ENCODE measurements at regions not wholly inside any gene's neighbourhood (a gene's known extent, or its start where the extent isn't known, plus 50 kb on each side); places are given as distances from the start of the nearest gene placed in this dataset.

GRCh38 chr2:19536136-19536535 lies 177.7 kb upstream of the OSR1 start:
- TF ChIP-seq SIN3A (IDR thresholded peaks at IDR 0.05; ENCODE audit: borderline replicate concordance, insufficient read depth, low read length) (no peak), POLR2AphosphoS5 (IDR thresholded peaks at IDR 0.05; ENCODE audit: low read depth, low read length) (no peak), TAF1 (IDR thresholded peaks at IDR 0.05; ENCODE audit: borderline replicate concordance, insufficient read depth, low read length) (no peak), FOXP2 (optimal IDR thresholded peaks at IDR 0.05; ENCODE audit: borderline replicate concordance, extremely low read depth, extremely low read length, insufficient read depth) (no peak), REST (IDR thresholded peaks at IDR 0.05; ENCODE audit: insufficient read depth in 1 of 2, low read depth in 2 of 2, low read length in 2 of 2) (no peak)

- no peak for TF ChIP-seq POLR2AphosphoS5 (IDR thresholded peaks at IDR 0.05; ENCODE audit: low read depth, low read length)
- TF ChIP-seq TAF1 (IDR thresholded peaks at IDR 0.05; ENCODE audit: borderline replicate concordance, insufficient read depth, low read length), result no peak
- TF ChIP-seq SIN3A (IDR thresholded peaks at IDR 0.05; ENCODE audit: borderline replicate concordance, insufficient read depth, low read length), result no peak
- TF ChIP-seq REST (IDR thresholded peaks at IDR 0.05; ENCODE audit: insufficient read depth in 1 of 2, low read depth in 2 of 2, low read length in 2 of 2), result no peak
- no peak for TF ChIP-seq FOXP2 (optimal IDR thresholded peaks at IDR 0.05; ENCODE audit: borderline replicate concordance, extremely low read depth, extremely low read length, insufficient read depth)
Observed at GRCh38 chr2:19532547-19533196, 174.2 kb upstream of the OSR1 start.

DNA sequence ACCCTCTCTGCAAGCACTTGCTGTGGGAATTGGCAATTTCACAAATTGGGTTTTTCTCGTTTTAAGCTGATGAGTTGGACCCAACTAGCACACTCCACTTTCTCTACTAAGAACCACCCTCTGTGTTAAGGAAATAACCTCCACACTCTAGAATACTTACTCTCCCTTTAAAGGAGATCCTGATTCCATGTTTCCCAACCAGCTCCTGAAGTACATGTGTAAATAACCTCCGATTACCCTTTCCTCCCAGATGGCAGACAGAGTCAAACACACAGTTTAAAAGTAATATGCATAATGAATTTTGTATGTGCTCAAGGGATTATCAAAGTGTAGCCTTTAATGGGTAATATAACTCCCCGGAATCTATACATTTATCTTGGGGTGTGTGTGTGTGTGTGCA lies 171.3 kb upstream of the OSR1 start:
- no peak for TF ChIP-seq REST (IDR thresholded peaks at IDR 0.05; ENCODE audit: insufficient read depth in 1 of 2, low read depth in 2 of 2, low read length in 2 of 2)
- no peak for TF ChIP-seq TAF1 (IDR thresholded peaks at IDR 0.05; ENCODE audit: borderline replicate concordance, insufficient read depth, low read length)
- TF ChIP-seq SIN3A (IDR thresholded peaks at IDR 0.05; ENCODE audit: borderline replicate concordance, insufficient read depth, low read length), result no peak
- no peak for TF ChIP-seq POLR2AphosphoS5 (IDR thresholded peaks at IDR 0.05; ENCODE audit: low read depth, low read length)

- TF ChIP-seq POLR2AphosphoS5 (IDR thresholded peaks at IDR 0.05; ENCODE audit: low read depth, low read length) (no peak), FOXP2 (optimal IDR thresholded peaks at IDR 0.05; ENCODE audit: borderline replicate concordance, extremely low read depth, extremely low read length, insufficient read depth) (no peak), REST (IDR thresholded peaks at IDR 0.05; ENCODE audit: insufficient read depth in 1 of 2, low read depth in 2 of 2, low read length in 2 of 2) (no peak), SIN3A (IDR thresholded peaks at IDR 0.05; ENCODE audit: borderline replicate concordance, insufficient read depth, low read length) (no peak), TAF1 (IDR thresholded peaks at IDR 0.05; ENCODE audit: borderline replicate concordance, insufficient read depth, low read length) (no peak)
Observed at GRCh38 chr2:19527771-19528170, 169.3 kb upstream of the OSR1 start.

DNA sequence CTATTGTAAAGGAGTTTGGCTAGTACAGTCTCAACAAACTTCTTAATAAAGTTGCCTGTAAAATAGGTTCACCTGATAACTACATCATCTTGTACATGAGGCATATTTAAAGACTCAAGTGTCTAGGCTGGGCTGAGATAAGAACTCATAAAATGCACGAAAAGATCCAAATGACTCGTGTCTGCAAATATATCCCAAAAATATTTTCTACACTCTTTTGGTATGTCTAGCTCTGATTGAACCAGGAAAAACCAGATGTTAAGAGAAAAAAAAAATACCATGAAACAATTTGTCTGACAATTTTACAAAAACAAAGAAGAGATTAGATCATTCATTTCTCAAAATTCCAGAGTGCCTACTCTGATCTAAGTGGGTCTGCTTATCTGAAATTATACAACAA lies 166.9 kb upstream of the OSR1 start:
- no peak for TF ChIP-seq SIN3A (IDR thresholded peaks at IDR 0.05; ENCODE audit: borderline replicate concordance, insufficient read depth, low read length)
- TF ChIP-seq FOXP2 (optimal IDR thresholded peaks at IDR 0.05; ENCODE audit: borderline replicate concordance, extremely low read depth, extremely low read length, insufficient read depth), result no peak
- no peak for TF ChIP-seq POLR2AphosphoS5 (IDR thresholded peaks at IDR 0.05; ENCODE audit: low read depth, low read length)
- TF ChIP-seq TAF1 (IDR thresholded peaks at IDR 0.05; ENCODE audit: borderline replicate concordance, insufficient read depth, low read length), result no peak
- TF ChIP-seq REST (IDR thresholded peaks at IDR 0.05; ENCODE audit: insufficient read depth in 1 of 2, low read depth in 2 of 2, low read length in 2 of 2), result no peak

Data from PFSK-1 (cell line).